ENCODE measurements at regions not wholly inside any gene's neighbourhood (a gene's known extent, or its start where the extent isn't known, plus 50 kb on each side); places are given as distances from the start of the nearest gene placed in this dataset.
A peak's percentile ranks its signal among the peaks of the same experiment; 100 is the strongest.

- no peak for DNase-seq
These were observed 525.1 kb downstream of the PDCD6IP start for GRCh38 chr3:34323517-34323916.

DNA sequence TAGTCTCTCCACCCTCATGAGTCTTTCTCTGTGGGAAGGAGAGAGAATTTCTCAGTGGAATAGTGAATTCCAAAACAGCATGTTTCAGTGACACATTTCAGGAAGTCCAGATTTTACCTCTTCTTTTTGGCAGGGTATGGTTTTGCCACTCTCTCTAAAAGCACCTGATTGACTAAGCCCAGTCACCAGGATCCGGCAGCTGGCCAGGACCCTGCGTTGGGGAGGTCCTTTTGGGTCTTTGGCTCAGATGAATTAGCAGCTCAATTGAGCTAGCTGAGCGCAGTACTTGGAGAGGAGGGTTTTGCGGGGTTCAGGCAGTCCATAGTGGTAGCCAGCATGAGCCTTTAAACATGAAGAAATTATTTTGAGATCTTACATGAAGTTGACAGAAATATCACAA lies 548.2 kb downstream of the PDCD6IP start:
- no peak for DNase-seq

- peak; percentile 6 for DNase-seq
These were observed 553.7 kb downstream of the PDCD6IP start for GRCh38 chr3:34351882-34352777.

GRCh38 chr3:34352778-34353331 lies 554.4 kb downstream of the PDCD6IP start:
- no peak for DNase-seq

GRCh38 chr3:34357461-34357860 lies 559.0 kb downstream of the PDCD6IP start:
- DNase-seq, result no peak

DNA sequence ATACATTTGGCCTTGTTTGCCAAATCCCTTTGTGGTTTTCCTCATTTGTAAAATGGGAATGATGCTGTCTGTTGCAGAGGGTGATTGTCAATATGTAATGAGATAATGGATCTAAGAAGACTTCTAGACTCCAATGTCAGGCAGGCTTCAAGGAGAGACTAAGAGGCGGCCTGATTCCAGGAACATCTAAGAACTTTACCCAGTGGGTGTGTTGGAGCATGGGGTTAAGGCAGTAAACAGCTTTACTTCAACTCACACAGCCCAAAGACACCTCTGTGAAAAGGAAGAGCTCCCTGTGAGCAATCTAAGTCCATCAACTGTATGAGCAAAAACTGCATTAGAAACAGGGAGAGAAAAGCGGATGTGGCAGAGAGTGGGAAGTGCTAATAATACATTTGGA lies 560.6 kb downstream of the PDCD6IP start:
- no peak for DNase-seq

DNA sequence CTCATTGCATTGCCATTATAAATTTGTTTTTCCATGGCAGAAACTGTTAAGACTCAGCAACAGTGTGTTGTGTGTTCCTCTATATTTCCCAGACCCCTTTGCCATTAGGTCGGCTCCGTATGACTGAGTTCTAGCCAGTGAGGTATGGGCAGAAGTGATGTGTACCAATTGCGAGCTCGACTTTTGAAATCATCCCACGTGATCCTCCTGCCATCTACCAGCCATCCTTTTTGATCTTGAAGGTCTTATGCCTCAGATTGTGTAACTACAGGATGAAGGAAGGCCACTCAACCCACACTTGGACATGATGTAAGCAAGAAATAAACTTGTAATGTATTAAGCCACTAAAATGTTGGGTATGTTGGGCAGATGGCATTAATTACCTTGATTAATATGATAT lies 562.3 kb downstream of the PDCD6IP start:
- DNase-seq, result no peak

GRCh38 chr3:34361921-34362320 lies 563.5 kb downstream of the PDCD6IP start:
- DNase-seq, result no peak

DNA sequence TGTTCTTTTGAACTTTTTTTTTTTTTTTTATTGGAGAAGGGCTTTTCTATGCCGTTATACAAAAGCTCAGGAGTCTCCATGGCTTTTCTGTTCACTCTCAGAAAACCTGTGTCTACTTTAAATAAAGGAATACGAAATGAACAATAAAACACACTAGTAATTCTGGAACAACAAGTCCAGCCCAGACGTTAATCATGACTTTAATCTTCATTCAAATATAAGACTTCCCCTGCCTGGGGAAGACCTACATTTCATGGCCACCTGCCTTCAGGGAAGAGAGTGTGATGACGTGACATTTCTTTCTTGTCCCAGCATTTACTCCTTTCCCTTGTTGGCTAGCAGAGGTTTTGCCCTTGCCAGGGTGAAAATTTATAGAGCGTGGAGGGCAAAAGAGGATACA lies 564.5 kb downstream of the PDCD6IP start:
- DNase-seq, result no peak

- DNase-seq, result no peak
These were observed 565.5 kb downstream of the PDCD6IP start for GRCh38 chr3:34363881-34364280.

DNA sequence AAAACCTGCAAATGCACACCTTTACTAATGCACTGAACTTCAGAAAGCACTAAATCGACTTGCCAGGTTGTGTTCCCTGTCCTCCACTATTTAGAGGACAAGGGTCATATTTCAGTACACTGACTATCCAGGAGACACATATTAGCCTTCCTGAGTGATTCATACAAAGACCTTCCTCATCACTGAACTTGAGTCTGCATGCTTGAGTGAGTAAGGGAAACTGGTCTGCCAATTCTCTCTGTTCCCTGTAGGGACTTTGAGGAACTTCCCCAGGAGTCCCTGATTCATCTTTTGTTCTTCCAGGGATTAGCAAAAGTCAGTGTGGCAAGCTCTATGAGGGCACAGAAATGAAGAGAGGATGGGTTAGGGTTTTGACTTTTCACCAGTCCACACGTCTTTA lies 565.9 kb downstream of the PDCD6IP start:
- no peak for DNase-seq

- no peak for DNase-seq
These were observed 566.8 kb downstream of the PDCD6IP start for GRCh38 chr3:34365231-34365630.

DNA sequence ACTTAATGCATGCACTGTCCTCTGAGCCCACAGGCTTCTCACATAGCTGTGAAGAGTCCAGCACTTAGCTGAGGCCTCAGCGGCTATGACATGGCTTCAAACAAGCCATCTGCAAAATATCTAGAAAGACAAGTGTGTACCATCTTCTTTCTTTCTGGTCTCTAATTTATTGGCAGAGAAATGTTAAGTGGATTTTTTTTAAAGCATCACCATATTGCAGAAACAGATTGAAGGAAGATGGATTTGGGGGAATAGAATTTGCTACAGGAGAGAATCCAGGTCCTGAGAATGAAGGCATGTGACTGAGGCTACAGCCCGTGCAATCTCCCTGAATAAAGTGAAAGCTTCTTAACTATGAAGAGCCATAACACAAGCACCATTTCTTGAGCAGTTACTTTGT lies 567.3 kb downstream of the PDCD6IP start:
- no peak for DNase-seq

DNA sequence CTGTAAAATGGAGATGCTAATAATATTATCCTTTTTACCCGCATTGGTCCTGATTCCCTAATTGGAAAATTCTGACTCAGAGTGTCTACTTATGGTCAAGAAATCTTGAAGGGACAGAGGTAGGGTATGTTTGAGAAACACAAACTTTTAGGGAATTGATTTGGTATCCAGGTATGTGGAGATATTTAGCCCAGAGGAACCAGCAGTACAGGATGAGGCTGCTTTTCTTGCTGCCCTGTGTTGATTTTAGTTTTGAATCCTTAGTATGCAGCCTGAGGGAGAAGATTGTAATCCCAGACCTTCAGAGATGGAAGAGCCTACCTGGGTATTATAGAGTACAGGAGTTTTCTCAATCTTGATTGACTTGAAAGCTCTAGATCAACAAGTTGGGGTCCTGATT lies 569.1 kb downstream of the PDCD6IP start:
- DNase-seq, result no peak

GRCh38 chr3:34374521-34374920 lies 576.1 kb downstream of the PDCD6IP start:
- no peak for DNase-seq

DNA sequence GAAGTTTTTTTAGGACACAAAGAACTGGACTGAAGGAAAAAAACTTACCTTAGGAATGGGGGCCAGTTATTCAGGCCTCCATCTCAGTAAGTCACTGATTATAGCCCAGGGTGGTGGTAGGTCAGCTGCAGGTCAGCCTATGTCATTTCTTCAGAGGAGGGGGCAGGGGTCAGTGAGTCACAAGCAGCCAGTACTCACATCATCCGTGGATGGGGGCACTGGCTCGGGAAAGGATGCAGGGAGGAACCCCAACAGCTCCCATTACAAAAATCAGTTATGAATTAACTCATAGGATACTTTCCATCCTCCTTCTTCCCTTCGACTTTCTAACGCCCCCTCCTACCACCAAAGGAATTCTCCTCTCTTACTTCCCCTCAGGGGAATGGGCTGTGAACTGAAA lies 578.3 kb downstream of the PDCD6IP start:
- no peak for DNase-seq

DNA sequence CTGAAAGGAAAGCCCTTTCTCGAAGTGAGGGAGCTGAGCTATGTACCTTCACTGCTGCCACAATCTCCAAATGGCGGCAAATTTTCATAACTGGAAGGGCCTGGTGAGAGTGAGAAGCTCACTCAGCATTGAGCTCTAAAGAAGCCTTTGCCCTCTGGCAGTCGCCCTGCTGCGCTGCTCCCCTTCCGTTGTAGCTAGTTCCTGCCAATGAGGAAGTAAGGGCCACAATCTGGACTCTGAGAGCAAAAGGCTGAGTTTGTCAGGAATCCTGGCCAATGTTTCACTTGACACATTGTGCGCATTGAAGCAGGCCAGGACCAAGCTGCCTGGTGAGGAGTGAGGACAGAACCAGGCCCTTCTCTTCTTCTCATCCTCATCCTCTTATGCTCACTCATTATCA lies 579.5 kb downstream of the PDCD6IP start:
- DNase-seq, result no peak

- DNase-seq, result no peak
These were observed 582.8 kb downstream of the PDCD6IP start for GRCh38 chr3:34381243-34381642.

- DNase-seq, result no peak
These were observed 584.4 kb downstream of the PDCD6IP start for GRCh38 chr3:34382859-34383258.

DNA sequence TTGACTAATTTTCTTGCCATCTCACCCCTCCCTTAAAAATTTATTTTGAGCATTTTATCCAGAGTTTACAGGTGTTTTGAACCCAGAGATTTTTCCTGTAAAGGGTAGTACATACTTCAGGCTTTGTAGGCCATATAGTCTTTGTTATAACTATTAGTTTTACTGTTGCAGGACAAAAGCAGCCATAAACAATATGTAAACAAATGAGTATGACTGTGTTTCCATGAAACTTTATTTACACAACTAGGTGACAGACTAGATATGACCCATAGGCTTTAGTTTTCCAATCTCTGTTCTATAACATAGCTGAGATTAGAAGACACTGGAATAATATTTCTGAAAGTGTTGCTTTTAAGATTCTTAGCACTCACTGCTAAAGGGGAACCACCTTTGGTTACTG lies 587.9 kb downstream of the PDCD6IP start:
- no peak for DNase-seq

DNA sequence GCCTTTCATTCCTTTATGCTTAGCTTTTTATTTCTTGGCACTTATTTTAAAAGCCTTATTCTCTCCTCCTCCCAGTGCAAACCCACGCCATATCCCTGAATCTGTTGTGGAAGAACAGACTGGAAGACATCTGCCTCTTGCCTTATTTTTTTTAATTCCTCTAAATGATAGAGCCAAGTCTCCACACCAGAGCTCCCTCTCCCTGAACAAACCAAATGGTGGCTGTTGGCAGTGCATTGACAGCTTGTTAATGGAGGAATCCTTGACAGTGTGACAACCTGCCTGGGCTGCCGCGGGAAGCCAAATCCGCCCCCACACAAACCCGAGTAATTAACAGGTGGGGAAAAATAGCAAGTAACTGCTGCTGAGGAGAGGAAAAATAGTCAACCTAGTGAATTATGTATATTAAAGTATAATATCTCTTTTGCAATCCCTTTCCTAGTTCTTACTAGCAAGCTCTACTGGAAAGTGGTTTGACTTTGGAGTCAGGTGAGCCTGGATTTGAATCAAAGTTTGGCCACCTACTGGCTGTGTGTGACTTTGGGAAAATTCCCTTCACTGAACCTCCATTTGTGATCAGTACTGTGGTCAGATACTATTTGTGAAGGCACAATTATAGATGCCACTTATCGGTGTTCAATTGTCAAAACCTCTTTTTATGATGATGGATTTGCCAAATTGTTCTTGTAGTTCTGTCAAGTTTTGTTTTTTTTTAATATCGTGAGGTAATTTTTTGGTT lies 589.6 kb downstream of the PDCD6IP start:
- DNase-seq, result peak; percentile 80

GRCh38 chr3:34388830-34389229 lies 590.4 kb downstream of the PDCD6IP start:
- DNase-seq, result no peak

DNA sequence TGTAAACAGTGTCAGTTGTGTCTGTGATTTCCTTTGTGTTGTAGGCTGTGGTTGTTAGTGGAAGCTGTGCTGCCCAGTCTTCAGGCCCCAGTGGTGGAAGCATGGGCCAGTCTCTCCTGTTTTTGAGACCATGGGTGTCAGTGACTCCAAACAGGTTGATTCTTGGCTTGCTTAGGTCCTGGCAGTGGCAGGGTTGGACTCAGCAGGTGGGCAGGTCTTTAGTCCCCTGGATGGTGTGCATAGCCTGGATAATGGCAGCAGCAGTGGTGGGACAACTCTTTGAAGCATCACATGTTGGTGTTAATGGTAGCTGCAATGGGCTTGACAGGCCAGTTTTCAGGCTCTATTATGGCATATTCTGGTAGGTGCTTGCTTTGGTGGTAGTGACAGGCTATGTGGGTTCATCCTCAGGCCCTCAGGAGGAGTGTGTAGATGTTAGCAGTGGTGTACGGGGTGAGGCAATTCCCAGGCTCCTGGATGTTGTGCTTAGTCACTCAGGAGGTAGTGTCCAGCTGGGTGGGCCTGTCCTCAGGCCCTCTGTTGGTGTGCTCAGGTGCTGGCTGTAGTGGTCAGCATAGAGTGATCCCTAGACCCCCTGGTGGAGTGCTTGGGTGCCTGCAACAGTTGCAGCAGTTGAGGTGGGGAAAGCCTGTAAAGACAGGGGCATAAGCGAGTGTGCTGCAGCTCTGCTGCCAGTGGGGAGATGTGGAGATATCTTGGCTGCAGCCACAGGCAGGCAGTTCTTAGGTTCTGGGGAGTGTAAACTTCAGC lies 596.7 kb downstream of the PDCD6IP start:
- no peak for DNase-seq

Measured in NCI-H2171 treated with DMSO at 0.1 percent for 48 hours (cell line).